Stimulated activated CD8-positive, alpha-beta memory T cell treated with anti-CD3 and anti-CD28 coated beads, Interleukin-15, amount 100 ng/mL, for 48 hours (primary cell): ENCODE measurements at regions not wholly inside any gene's neighbourhood (a gene's known extent, or its start where the extent isn't known, plus 50 kb on each side); places are given as distances from the start of the nearest gene placed in this dataset.

Source experiments
- DNase-seq, 2 donors: peaks; one replicate each; pipeline ENCODE4 v3.0.0-alpha.2; 2020; ENCODE audit warnings: low read depth in 2 of 2

GRCh38 chr3:168248383-168249204, 152.9 kb upstream of the GOLIM4 start:
- DNase-seq: no peak

GRCh38 chr3:168241156-168241555, 145.4 kb upstream of the GOLIM4 start:
- no peak for DNase-seq

- no peak for DNase-seq
Measured at GRCh38 chr3:168239287-168239686, 143.6 kb upstream of the GOLIM4 start.

- DNase-seq: no peak
Measured at GRCh38 chr3:168233001-168233400, 137.3 kb upstream of the GOLIM4 start.

- no peak for DNase-seq
Measured at GRCh38 chr3:168223085-168223484, 127.4 kb upstream of the GOLIM4 start.

- DNase-seq: no peak
Measured at GRCh38 chr3:168220556-168220955, 124.8 kb upstream of the GOLIM4 start.

- DNase-seq: no peak
Measured at GRCh38 chr3:168219530-168219929, 123.8 kb upstream of the GOLIM4 start.

GRCh38 chr3:168218600-168218999, 122.9 kb upstream of the GOLIM4 start:
- DNase-seq: no peak

GRCh38 chr3:168216851-168217250, 121.1 kb upstream of the GOLIM4 start:
- no peak for DNase-seq

- DNase-seq: no peak
Measured at GRCh38 chr3:168213920-168214319, 118.2 kb upstream of the GOLIM4 start.

- no peak for DNase-seq
Measured at GRCh38 chr3:168212664-168213285, 117.1 kb upstream of the GOLIM4 start.

GRCh38 chr3:168205451-168205850, 109.7 kb upstream of the GOLIM4 start:
- DNase-seq: no peak

GRCh38 chr3:168197162-168197561, 101.4 kb upstream of the GOLIM4 start:
- no peak for DNase-seq

- DNase-seq: no peak
Measured at GRCh38 chr3:168191856-168192255, 96.1 kb upstream of the GOLIM4 start.

- DNase-seq: no peak
Measured at GRCh38 chr3:168187233-168187632, 91.5 kb upstream of the GOLIM4 start.

- DNase-seq: no peak
Measured at GRCh38 chr3:168186293-168186983, 90.7 kb upstream of the GOLIM4 start.

- no peak for DNase-seq
Measured at GRCh38 chr3:168183774-168184173, 88.0 kb upstream of the GOLIM4 start.

- DNase-seq: no peak
Measured at GRCh38 chr3:168168743-168169142, 73.0 kb upstream of the GOLIM4 start.

GRCh38 chr3:168165390-168166269, 69.9 kb upstream of the GOLIM4 start:
- peak in 1 of 2 donors; percentile 26 for DNase-seq

GRCh38 chr3:168162172-168162571, 66.4 kb upstream of the GOLIM4 start:
- DNase-seq: no peak

- no peak for DNase-seq
Measured at GRCh38 chr3:168161696-168162095, 66.0 kb upstream of the GOLIM4 start.

GRCh38 chr3:168157903-168158302, 62.2 kb upstream of the GOLIM4 start:
- no peak for DNase-seq
